ENCODE measurements at regions not wholly inside any gene's neighbourhood (a gene's known extent, or its start where the extent isn't known, plus 50 kb on each side); places are given as distances from the start of the nearest gene placed in this dataset.

GRCh38 chr3:170731281-170731680 is 138.7 kb downstream of the RPL22L1 start:
- TF ChIP-seq EZH2 (IDR thresholded peaks at IDR 0.05; ENCODE audit: borderline replicate concordance, low read depth, low read length, poor library complexity, severe bottlenecking): no peak
- no peak for TF ChIP-seq CTCF (conservative IDR thresholded peaks at IDR 0.05; ENCODE audit: low read depth, low read length)

Measured in A673 (cell line).